ENCODE measurements at regions not wholly inside any gene's neighbourhood (a gene's known extent, or its start where the extent isn't known, plus 50 kb on each side); places are given as distances from the start of the nearest gene placed in this dataset.

DNA sequence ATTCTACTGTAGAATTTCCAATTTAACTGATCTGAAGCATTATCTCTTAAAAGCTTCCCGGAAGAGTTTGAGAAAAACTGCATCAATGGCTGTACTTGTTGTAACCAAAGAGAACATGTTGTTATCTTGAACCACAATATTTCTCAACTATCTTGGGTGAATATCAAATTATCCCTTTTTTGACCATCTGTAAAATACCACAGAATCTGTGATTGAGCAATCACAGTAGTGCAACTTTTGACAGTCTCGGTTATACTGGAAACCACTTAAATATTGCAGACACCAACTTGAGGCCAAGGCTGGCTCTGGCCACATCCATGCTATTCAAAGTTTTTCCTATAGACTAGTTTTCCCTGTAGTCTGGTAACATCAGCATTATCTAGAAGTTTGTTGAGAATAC, 842.8 kb upstream of the EPHA6 start:
- H3K4me2 ChIP-seq (ENCODE audit: low read length) = no peak overlapping the region
- no peaks in the 10 kb centered on the region for H3F3A ChIP-seq (ENCODE audit: insufficient read depth, low read length)
- H3K9ac ChIP-seq (ENCODE audit: low read length) = no peak overlapping the region
- H2AFZ ChIP-seq (ENCODE audit: low read length) = no peak overlapping the region
- H3K36me3 ChIP-seq (ENCODE audit: insufficient read depth, low read length) = no peaks in the 10 kb centered on the region
- no peaks in the 10 kb centered on the region for H3K79me2 ChIP-seq (ENCODE audit: insufficient read depth, low read length)
- no peak overlapping the region for H3K4me3 ChIP-seq (ENCODE audit: low read depth, low read length, poor library complexity, severe bottlenecking)
- H3K9me2 ChIP-seq (ENCODE audit: low read depth, low read length) = no peaks in the 10 kb centered on the region
- no peaks in the 10 kb centered on the region for H3K27me3 ChIP-seq (ENCODE audit: insufficient read depth, low read length)
- no peaks in the 10 kb centered on the region for H3K9me3 ChIP-seq (ENCODE audit: low read length)
- TF ChIP-seq, protein P1, sequence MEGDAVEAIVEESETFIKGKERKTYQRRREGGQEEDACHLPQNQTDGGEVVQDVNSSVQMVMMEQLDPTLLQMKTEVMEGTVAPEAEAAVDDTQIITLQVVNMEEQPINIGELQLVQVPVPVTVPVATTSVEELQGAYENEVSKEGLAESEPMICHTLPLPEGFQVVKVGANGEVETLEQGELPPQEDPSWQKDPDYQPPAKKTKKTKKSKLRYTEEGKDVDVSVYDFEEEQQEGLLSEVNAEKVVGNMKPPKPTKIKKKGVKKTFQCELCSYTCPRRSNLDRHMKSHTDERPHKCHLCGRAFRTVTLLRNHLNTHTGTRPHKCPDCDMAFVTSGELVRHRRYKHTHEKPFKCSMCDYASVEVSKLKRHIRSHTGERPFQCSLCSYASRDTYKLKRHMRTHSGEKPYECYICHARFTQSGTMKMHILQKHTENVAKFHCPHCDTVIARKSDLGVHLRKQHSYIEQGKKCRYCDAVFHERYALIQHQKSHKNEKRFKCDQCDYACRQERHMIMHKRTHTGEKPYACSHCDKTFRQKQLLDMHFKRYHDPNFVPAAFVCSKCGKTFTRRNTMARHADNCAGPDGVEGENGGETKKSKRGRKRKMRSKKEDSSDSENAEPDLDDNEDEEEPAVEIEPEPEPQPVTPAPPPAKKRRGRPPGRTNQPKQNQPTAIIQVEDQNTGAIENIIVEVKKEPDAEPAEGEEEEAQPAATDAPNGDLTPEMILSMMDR (IDR thresholded peaks at IDR 0.05; ENCODE audit: low read length) = no peak
- no peak for TF ChIP-seq EZH2 (IDR thresholded peaks at IDR 0.05; ENCODE audit: borderline replicate concordance, low read length)
- H4K20me1 ChIP-seq (ENCODE audit: insufficient read depth, low read length) = no peaks in the 10 kb centered on the region
- H3K27ac ChIP-seq (ENCODE audit: low read depth, low read length, poor library complexity, severe bottlenecking) = no peak overlapping the region
- H3K4me1 ChIP-seq (ENCODE audit: insufficient read depth, low read length, severe bottlenecking) = no peaks in the 10 kb centered on the region

DNA sequence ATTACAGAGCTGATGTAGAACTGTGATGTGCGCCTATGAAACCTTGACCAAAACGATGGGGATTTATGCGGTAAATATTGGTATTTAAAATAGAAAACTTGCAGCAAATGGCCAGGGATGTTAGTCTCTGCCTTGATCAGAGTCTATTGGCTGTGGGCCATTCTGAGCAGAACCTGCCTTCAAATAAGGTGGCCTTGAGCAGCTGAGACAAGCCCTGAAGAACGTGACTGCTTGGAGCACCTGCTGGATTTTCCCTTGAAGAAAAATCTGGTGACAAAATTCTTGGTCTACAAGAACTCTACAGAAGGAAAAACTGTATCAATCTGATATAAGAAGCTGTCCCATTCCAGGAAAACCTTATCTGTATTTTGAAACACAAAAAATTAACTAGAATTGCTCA, 820.1 kb upstream of the EPHA6 start:
- Histone ChIP-seq H3K9me2 (ENCODE audit: low read depth, low read length) (no peaks in the 10 kb centered on the region), H2AFZ (ENCODE audit: low read length) (no peak overlapping the region), H3K79me2 (ENCODE audit: insufficient read depth, low read length) (no peaks in the 10 kb centered on the region), H3K36me3 (ENCODE audit: insufficient read depth, low read length) (no peaks in the 10 kb centered on the region), H3K27ac (ENCODE audit: low read depth, low read length, poor library complexity, severe bottlenecking) (no peak overlapping the region), H3K4me3 (ENCODE audit: low read depth, low read length, poor library complexity, severe bottlenecking) (no peak overlapping the region), H4K20me1 (ENCODE audit: insufficient read depth, low read length) (no peaks in the 10 kb centered on the region), H3K27me3 (ENCODE audit: insufficient read depth, low read length) (no peaks in the 10 kb centered on the region), H3K4me1 (ENCODE audit: insufficient read depth, low read length, severe bottlenecking) (no peaks in the 10 kb centered on the region), H3F3A (ENCODE audit: insufficient read depth, low read length) (no peaks in the 10 kb centered on the region), H3K9ac (ENCODE audit: low read length) (no peak overlapping the region), H3K9me3 (ENCODE audit: low read length) (no peaks in the 10 kb centered on the region), H3K4me2 (ENCODE audit: low read length) (no peak overlapping the region)
- no peak for TF ChIP-seq EZH2 (IDR thresholded peaks at IDR 0.05; ENCODE audit: borderline replicate concordance, low read length)
- TF ChIP-seq, protein P1 (IDR thresholded peaks at IDR 0.05; ENCODE audit: low read length) = no peak

DNA sequence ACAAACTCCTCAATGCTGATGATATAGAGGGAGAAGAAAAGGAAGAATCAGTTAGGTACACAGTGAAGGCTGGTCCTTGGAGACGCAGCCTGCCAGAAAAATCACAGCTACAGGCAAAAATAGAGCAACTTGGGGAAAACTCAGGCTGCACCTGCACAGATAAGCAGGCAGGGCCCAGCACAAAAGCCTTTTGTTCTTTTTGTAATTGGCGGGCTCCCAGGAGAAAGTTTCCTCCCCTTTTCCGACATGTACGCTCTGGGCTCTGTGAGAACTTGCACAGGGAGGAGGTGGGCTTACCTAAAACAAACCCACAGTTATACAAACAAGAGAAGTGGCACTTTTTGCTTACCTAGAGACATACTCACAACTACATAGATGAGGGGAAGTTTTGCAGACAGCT, 813.4 kb upstream of the EPHA6 start:
- no peak overlapping the region for H3K4me2 ChIP-seq (ENCODE audit: low read length)
- H3K9me3 ChIP-seq (ENCODE audit: low read length) = no peaks in the 10 kb centered on the region
- TF ChIP-seq, protein P1 (IDR thresholded peaks at IDR 0.05; ENCODE audit: low read length) = no peak
- TF ChIP-seq EZH2 (IDR thresholded peaks at IDR 0.05; ENCODE audit: borderline replicate concordance, low read length) = no peak
- no peak overlapping the region for H3K4me3 ChIP-seq (ENCODE audit: low read depth, low read length, poor library complexity, severe bottlenecking)
- H4K20me1 ChIP-seq (ENCODE audit: insufficient read depth, low read length) = no peaks in the 10 kb centered on the region
- no peaks in the 10 kb centered on the region for H3F3A ChIP-seq (ENCODE audit: insufficient read depth, low read length)
- no peak overlapping the region for H2AFZ ChIP-seq (ENCODE audit: low read length)
- H3K36me3 ChIP-seq (ENCODE audit: insufficient read depth, low read length) = no peaks in the 10 kb centered on the region
- no peaks in the 10 kb centered on the region for H3K4me1 ChIP-seq (ENCODE audit: insufficient read depth, low read length, severe bottlenecking)
- H3K27ac ChIP-seq (ENCODE audit: low read depth, low read length, poor library complexity, severe bottlenecking) = no peak overlapping the region
- no peaks in the 10 kb centered on the region for H3K27me3 ChIP-seq (ENCODE audit: insufficient read depth, low read length)
- no peaks in the 10 kb centered on the region for H3K9me2 ChIP-seq (ENCODE audit: low read depth, low read length)
- no peaks in the 10 kb centered on the region for H3K79me2 ChIP-seq (ENCODE audit: insufficient read depth, low read length)
- H3K9ac ChIP-seq (ENCODE audit: low read length) = no peak overlapping the region
